HG03097 (cell line): ENCODE measurements at regions not wholly inside any gene's neighbourhood (a gene's known extent, or its start where the extent isn't known, plus 50 kb on each side); places are given as distances from the start of the nearest gene placed in this dataset.
"Not testable (repeated sequence)": the region's sequence is repeated elsewhere in the genome, so short reads cannot be mapped to it uniquely, and the experiment has no call there.

Source experiments
- ATAC-seq: cut with Tn5 transposase; IDR thresholded peaks from one replicate; pipeline ENCODE4 v1.9.1; 2021; ENCODE audit not compliant: unreplicated experiment, low FRiP score

GRCh38 chr14:49250517-49250916, 335.7 kb downstream of the RPS29 start:
- ATAC-seq = no peak

DNA sequence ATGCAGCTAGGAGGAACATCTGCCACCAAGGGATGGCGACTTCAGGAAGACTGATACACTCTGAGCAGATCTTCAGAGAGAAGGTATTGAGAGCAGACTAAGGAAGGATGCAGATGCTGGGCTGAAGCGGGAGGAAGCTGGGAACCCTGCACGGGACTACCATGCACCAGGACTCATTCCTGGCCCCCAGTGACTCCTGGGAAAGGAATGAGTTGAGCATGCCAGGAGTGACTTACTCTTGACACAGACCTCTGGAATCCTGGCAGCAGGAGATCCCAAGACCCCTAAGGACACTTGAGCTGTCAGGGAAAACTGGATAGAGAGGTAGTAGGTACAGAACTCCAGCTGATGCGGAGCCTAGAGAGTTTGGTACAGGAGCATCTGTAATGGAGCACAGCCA, 336.1 kb downstream of the RPS29 start:
- ATAC-seq = no peak

- ATAC-seq = no peak
These were observed 337.2 kb downstream of the RPS29 start for GRCh38 chr14:49249022-49249421.

- ATAC-seq = not testable (repeated sequence)
These were observed 342.4 kb downstream of the RPS29 start for GRCh38 chr14:49243777-49244176.

DNA sequence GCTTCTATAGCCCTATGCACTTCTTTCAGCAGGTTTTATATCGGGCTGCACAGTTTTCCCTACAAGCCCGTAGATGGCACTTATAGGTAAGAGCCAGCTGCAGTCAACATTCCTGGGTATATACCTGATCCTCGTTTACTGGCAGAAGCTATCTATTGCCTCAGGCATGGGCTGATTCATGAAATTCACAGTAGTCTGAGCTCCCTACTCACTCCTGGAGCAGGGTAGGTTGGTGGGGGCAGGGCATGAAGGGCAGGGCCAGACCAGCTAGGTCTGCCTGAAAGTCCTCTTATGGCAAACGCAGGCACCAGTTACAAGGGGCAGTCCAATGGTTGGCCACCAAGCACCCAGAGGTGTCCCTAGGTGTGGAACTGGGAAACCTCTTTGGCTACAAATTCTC, 345.8 kb downstream of the RPS29 start:
- ATAC-seq = no peak

DNA sequence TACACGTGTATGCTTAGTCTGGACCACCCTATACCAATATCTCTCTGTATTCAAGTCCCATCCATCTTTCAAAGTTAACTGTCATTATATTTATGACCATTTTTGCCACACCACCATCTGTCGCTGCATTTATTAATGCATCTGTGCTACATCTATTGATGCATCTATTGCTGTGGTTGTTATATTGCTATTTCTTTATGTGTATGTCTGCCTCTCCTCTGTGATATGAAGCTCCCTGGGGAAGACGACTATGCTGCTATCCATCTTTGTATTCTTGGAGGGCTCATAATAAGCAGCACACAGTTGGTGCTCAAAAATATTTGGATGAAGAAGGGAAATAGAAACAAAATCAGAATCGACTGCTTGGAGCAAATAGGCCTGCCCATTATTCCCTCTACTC, 357.6 kb downstream of the RPS29 start:
- ATAC-seq = no peak

DNA sequence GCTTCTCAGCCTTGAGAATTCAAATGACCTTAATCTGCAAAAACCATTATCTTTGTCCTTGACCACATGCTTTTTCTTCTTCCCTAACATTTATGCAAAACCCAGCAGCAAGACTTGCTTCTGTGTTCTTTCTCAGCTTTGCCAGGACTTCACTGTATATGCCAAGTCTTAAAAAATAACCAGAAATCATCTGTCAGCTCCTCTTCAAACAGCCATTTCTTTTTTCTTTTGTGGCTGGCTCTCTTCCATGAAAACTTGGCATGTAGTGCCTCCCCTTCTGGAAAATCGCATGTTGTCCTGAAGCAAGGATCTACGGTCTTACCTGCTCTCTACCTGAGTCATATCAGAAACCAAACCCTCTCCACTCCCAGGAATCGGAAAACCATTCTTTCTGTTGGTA, 364.9 kb downstream of the RPS29 start:
- ATAC-seq = no peak

DNA sequence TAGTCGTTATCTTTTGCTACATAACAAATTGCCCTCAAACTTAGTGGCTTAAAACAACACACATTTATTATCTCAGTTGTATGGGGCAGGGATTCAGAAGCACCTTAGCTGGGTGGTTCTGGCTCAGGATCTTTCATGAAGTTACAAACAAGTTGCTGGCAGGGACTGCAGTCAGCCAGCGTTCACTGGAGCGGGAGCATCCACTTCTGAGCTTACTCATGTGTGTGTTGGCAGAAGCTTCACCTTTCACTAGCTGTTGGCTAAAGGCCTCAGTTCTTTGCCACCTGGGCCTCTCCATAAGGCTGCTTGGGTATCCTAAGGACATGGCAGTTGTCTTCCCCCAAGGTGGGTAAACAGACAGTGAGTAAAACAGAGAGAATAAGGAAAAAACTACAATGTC, 365.7 kb downstream of the RPS29 start:
- no peak for ATAC-seq

DNA sequence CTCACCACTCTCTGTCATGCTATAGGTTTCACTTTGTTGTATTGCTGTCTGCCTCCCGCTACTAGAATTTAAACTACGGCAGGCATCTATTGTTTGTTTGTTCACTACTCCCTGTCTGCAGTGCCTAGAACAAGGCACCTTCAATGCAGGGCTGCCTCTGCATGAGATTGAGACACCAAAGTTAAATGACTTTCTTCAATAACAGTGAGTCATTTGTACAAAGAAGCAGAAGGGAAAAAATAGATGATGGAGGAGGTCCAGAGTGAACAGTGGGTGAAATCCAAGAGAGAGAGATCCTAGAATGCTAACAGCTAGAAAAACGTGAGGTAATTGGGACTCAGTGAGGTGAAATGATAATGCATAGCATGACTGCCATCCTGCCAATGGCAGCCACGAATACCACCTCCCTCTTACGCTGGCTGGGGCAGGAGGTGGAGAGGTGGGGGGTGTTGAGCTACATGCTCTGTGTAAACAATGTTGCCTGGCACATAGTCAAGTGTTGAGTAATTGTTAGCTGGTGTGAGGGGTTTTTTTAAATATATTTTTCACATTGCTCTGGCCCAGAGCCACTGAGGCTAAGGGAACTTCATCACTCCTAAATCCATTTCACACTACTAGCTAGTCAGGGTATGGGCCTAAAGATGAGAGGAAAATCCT, 367.6 kb downstream of the RPS29 start:
- no peak for ATAC-seq

DNA sequence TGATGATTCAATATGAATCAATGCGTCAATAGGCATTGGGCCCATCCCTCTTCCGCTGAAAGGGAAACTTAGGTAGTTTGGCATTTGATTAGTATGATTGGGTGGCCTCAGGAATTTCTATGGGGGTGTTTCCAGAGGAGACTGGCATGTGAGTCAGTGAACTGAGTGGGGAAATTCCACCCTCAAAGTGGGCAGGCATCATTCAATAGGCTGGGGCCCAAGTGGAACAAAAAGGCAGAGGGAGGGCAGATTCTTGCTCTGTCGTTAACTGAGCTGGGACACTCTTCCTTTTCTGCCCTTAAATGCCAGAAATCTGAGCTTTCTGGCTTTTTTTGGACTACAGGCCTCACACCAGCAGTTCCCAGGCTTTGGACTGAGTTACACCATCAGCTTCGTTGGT, 373.5 kb downstream of the RPS29 start:
- ATAC-seq = no peak

DNA sequence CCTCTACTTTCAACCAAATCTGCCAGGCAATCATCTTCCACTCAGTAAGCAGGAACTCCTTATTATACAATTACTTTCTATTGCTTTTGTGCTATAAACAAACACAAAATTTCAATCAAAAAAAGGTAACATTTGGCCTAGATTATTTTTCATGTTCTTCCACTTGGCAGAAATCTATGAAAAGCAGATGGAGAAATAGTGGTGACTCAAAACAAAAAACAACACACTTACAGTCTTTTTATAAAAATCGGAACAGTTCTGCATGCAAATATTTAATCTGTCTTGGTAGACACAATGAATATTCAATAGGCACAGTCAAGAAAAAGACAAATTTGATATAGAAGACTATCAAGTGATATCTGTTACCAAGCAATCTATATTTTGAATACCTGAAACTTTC, 376.8 kb downstream of the RPS29 start:
- no peak for ATAC-seq

- ATAC-seq = no peak
These were observed 379.4 kb downstream of the RPS29 start for GRCh38 chr14:49206828-49207227.

DNA sequence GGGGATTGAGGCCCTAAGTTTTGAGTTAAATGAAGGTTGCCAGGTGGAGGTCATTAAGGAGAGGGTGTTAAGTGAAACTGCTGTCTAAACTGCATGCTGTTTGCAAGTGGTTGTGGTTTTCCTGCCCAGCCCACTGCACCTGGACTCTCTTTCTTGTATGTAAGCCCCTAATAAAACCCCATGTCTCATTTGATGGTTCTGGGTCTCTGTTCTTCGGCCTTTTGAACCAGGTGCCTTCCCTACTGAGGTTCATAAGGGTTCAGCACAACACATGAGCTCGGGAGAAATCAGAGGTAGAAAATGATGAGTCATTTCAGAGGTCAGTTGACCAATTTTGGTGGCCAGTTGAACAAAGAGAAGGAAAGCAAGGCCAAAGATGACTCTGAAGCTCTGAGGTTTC, 382.5 kb downstream of the RPS29 start:
- ATAC-seq = no peak

- no peak for ATAC-seq
These were observed 387.0 kb downstream of the RPS29 start for GRCh38 chr14:49199159-49199558.

DNA sequence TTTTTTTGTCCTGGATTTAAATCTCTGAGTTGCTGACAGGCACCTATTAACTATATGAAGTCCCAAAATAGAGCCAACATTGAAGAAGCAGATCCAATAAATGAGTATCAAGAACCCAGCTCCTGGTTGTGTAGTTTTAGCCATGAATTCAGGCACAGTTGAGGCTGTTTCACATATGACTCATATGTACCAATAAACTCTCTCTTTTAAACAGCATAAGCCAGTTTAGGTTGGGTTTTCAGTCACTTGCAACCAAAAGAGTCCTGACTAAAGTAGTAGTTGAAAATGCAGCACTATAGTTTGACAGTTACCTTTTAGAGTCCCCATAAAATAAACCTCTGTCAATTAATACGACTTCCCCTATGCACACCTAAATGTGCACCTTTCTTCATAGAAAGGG, 389.9 kb downstream of the RPS29 start:
- no peak for ATAC-seq

- no peak for ATAC-seq
These were observed 392.1 kb downstream of the RPS29 start for GRCh38 chr14:49194067-49194466.

DNA sequence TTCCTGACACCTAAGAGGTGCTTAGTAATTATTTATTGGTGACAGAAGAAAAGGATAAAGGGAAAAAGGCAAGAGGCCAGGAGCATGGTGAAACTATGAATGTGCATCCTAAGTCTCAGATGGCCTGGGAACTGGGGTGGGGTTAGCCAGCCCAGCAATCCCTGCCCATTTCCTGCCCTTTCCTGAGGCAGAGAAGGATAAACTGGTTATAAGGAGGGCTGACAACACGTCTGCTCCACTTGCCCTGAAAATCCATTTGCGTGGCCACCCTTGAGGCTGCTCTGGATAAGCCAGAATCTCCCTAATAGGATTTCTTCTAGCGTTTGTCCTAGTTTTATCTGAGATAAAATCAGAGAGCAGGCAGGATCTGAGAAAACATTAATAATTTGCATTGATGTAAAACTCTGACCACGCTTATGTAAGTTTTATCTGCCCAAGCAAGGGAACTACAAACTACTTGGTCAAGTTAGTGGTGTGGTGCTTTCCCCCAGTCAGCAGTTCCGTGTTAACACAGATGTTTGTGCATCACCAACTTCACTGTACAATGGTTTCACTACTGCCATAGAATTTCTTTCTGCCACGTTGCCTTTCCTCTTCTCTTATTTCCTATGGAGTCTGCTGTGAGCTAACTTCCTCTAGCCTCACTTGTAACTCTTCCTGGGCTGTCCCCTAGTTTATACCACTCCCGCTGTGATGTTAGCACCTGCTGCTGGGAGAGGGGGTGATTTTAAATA, 392.7 kb downstream of the RPS29 start:
- peak; percentile 96 for ATAC-seq

GRCh38 chr14:49191380-49191779, 394.8 kb downstream of the RPS29 start:
- ATAC-seq = no peak

- ATAC-seq = no peak
These were observed 396.8 kb downstream of the RPS29 start for GRCh38 chr14:49189375-49189774.

DNA sequence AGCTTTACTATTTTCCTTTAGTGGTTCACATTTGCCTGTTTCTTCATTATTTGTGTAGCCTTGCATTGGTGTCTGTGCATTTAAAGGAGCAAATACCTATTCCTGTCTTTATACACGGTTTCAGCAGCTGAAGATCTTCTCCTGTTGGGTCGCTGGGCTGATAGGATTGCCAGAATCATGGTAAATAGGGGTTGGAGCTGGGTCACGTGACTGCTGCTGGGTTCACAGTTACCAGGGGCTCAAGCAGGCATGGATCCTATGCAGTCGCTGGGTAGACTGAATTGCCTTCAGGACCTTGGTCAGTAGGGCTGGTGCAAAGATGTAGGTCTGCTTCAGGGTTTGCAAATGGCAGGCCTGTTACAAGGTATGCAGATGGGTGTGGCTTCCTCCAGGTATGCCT, 398.4 kb downstream of the RPS29 start:
- no peak for ATAC-seq

GRCh38 chr14:49173765-49174373, 412.3 kb downstream of the RPS29 start:
- ATAC-seq = peak; percentile 95

GRCh38 chr14:49164074-49164473, 422.1 kb downstream of the RPS29 start:
- ATAC-seq = no peak
